ENCODE measurements at regions not wholly inside any gene's neighbourhood (a gene's known extent, or its start where the extent isn't known, plus 50 kb on each side); places are given as distances from the start of the nearest gene placed in this dataset.

DNA sequence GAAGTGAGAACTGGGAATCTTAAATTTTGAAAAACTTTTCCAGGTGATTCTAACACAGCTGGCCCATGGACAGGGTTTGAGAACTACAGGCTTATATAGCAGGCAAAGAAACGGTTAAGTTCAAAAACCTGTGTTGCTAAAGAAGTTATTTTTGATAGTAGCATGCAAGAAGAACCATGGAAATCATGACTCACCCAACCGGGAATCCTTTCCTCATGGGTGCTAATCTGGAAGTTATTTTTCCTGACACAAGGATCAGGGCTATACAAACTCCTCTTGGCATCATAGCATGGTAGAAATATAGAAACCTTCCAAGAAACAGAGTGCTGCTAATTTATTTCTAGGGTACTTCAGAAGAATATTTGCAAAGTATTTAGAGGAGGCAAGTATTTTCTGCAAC is 588.7 kb downstream of the CCER1 start:
- no peak overlapping the region for H3K27ac ChIP-seq
- DNase-seq (ENCODE audit: low spot score): no peak
- CTCF ChIA-PET: interaction anchor here (0.5 kb wide), 1 partner anchor 360 kb away, joined by 3 read pairs; no protein-coding TSS in a partner anchor
- TF ChIP-seq, protein P1, sequence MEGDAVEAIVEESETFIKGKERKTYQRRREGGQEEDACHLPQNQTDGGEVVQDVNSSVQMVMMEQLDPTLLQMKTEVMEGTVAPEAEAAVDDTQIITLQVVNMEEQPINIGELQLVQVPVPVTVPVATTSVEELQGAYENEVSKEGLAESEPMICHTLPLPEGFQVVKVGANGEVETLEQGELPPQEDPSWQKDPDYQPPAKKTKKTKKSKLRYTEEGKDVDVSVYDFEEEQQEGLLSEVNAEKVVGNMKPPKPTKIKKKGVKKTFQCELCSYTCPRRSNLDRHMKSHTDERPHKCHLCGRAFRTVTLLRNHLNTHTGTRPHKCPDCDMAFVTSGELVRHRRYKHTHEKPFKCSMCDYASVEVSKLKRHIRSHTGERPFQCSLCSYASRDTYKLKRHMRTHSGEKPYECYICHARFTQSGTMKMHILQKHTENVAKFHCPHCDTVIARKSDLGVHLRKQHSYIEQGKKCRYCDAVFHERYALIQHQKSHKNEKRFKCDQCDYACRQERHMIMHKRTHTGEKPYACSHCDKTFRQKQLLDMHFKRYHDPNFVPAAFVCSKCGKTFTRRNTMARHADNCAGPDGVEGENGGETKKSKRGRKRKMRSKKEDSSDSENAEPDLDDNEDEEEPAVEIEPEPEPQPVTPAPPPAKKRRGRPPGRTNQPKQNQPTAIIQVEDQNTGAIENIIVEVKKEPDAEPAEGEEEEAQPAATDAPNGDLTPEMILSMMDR (conservative IDR thresholded peaks at IDR 0.05; ENCODE audit: low read depth): no peak
- POLR2A ChIA-PET (ENCODE audit: low non-redundant PET): no interaction called here

DNA sequence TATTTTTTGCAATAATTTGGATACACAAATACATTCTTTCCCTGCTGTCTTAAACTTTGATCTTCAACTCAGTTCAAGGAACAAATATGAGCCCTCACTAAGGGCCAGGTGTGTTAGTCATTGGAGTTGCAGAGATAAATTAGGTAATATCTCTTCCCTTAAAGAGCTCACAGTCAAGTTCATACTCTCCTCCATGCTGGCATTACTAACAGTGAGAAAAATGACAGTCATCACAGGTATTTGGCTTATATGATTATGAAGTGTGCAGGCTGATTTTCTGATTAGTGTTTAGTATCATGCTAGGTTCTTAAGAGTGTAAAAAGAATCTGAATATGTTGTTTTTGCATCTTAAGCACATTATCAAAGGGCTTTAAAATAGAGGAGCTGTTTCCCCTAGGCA is 594.7 kb downstream of the CCER1 start:
- POLR2A ChIA-PET (ENCODE audit: low non-redundant PET): no interaction called here
- TF ChIP-seq, protein P1 (conservative IDR thresholded peaks at IDR 0.05; ENCODE audit: low read depth): no peak
- H3K27ac ChIP-seq: no peak overlapping the region
- DNase-seq (ENCODE audit: low spot score): peak; percentile 16
- CTCF ChIA-PET: interaction anchor here (0.6 to 0.7 kb wide), 2 partner anchors 208 to 966 kb away, joined by 3 read pairs; no protein-coding TSS in a partner anchor

DNA sequence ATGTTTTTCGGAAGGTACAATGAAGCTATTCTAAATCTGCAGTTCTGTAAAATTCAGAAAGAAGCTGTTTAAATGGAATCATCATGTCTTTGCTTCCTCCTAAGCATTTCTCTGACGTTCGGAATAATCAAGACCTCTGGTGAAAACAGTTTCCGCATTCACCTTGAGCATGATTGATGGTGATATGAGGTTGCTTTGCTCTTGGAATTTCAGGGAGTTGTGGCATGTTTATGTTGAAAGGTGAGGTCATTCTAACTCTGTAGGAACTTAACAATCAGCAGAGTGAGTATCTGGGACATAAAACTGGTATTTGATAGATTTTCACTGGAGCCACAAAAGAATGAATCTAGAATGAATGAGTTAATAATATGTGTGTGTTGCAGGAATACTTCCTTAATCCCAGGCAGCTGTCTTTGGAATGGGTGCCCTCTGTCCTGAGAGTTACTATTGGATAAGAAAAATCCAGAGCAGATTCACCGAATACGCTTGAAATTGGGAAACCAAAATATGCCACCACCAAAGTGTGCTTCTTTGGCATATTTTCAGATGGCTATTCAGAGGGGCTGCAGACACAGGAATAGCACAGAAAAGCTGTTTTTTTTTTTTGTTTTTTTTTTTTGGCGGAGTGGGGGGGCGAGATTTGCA is 599.1 kb downstream of the CCER1 start:
- ChIA-PET CTCF (no interaction called here), POLR2A (ENCODE audit: low non-redundant PET) (no interaction called here)
- TF ChIP-seq, protein P1 (conservative IDR thresholded peaks at IDR 0.05; ENCODE audit: low read depth): no peak
- H3K27ac ChIP-seq: no peak overlapping the region
- no peak for DNase-seq (ENCODE audit: low spot score)

DNA sequence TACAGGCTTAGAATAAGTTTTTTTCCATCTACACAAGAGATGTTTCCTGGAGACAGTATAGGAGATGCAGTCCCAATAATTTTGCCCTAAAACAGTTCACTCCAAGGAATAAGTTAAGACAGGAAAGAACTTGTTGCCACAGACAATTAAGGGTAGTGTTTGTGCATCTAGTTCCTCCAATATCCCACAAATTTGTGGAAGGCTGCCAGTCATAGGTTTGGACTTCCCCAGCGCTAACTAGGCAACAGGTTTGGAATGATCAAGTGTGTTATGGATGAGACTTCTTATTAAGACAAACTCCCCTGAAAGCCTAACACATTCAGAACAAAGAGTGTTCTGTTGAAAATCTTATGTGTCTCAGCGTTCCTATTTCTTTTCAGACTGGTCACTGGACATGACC is 611.0 kb downstream of the CCER1 start:
- no peak overlapping the region for H3K27ac ChIP-seq
- CTCF ChIA-PET: no interaction called here
- POLR2A ChIA-PET (ENCODE audit: low non-redundant PET): no interaction called here
- TF ChIP-seq, protein P1 (conservative IDR thresholded peaks at IDR 0.05; ENCODE audit: low read depth): no peak
- no peak for DNase-seq (ENCODE audit: low spot score)

DNA sequence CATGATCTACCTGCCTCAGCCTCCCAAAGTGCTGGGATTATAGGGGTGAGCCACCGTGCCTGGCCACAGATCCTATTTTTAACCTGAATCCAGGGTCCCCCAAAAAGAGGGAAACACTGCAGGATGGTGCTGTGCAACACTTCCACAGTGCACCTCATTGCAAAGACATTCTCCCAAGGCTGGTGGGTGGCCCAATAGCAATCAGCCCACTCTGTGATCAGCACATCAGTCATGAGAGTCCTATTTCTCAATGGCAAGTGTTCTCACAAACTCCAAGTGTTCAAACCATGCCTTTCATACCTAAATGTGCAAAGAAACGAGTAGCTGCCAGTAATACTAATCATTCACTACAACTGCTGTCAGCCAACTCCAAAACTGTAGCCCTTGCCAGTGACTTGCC is 612.9 kb downstream of the CCER1 start:
- TF ChIP-seq, protein P1 (conservative IDR thresholded peaks at IDR 0.05; ENCODE audit: low read depth): no peak
- no peak for DNase-seq (ENCODE audit: low spot score)
- ChIA-PET POLR2A (ENCODE audit: low non-redundant PET) (no interaction called here), CTCF (interaction anchor here (0.6 to 0.7 kb wide), 2 partner anchors 452 to 994 kb away, joined by 3 to 4 read pairs; no protein-coding TSS in a partner anchor)
- no peak overlapping the region for H3K27ac ChIP-seq

DNA sequence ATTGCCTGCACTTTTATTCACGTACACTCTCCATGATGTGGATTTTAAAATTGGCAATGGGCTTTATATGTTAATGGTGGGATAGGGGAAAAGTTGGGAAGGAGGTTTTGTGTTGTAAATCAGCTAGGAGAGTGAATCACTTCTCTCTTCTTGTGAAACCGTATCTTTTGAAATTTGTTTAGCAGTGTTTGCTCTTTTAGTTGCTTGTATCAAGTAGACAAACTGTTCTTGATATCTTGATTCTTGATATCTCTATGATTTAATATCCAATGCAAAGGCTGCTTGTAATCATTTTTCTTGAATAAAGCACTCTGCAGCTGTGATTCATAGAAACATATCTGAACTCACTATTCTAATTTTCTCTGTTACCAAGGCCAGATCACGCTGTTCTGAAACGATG is 615.1 kb downstream of the CCER1 start:
- ChIA-PET POLR2A (ENCODE audit: low non-redundant PET) (no interaction called here), CTCF (no interaction called here)
- DNase-seq (ENCODE audit: low spot score): no peak
- TF ChIP-seq, protein P1 (conservative IDR thresholded peaks at IDR 0.05; ENCODE audit: low read depth): no peak
- H3K27ac ChIP-seq: no peak overlapping the region
